ENCODE measurements at regions not wholly inside any gene's neighbourhood (a gene's known extent, or its start where the extent isn't known, plus 50 kb on each side); places are given as distances from the start of the nearest gene placed in this dataset.

- TF ChIP-seq POLR2A (IDR thresholded peaks at IDR 0.05) (no peak), CTCF (IDR thresholded peaks at IDR 0.05) (no peak), POLR2AphosphoS5 (IDR thresholded peaks at IDR 0.05) (no peak)
Observed at GRCh38 chr9:1879501-1879900, 135.6 kb upstream of the SMARCA2 start.

Measured in transverse colon (tissue), 4 donors.